OCI-LY1 (cell line): ENCODE measurements at regions not wholly inside any gene's neighbourhood (a gene's known extent, or its start where the extent isn't known, plus 50 kb on each side); places are given as distances from the start of the nearest gene placed in this dataset.

Experiments used
- H2AFZ ChIP-seq: fragments of 200-600 bp; sonication (generic), shearing (Covaris generic); 2 replicates; pipeline ENCODE4 v1.6.0; 2014; ENCODE audit warnings: antibody characterized with exemption, mild to moderate bottlenecking, low read length
- H3F3A ChIP-seq: fragments of 200-600 bp; sonication (generic), shearing (Covaris generic); 2 replicates; pipeline ENCODE4 v1.6.0; 2014; ENCODE audit warnings: mild to moderate bottlenecking, antibody characterized with exemption, low read length, moderate library complexity; ENCODE audit not compliant: insufficient read depth
- H3K27ac ChIP-seq: fragments of 200-600 bp; sonication (generic); 2 replicates; pipeline ENCODE4 v1.5.1; 2014; ENCODE audit warnings: low read length, mixed run types, mild to moderate bottlenecking, low read depth; ENCODE audit not compliant: poor library complexity, severe bottlenecking
- H3K27me3 ChIP-seq: fragments of 200-600 bp; sonication (generic); 2 replicates; pipeline ENCODE4 v1.6.0; 2014; ENCODE audit warnings: antibody characterized with exemption, mild to moderate bottlenecking, low read length, moderate library complexity; ENCODE audit not compliant: insufficient read depth
- H3K36me3 ChIP-seq: fragments of 200-600 bp; sonication (generic); 2 replicates; pipeline ENCODE4 v1.6.1; 2014; ENCODE audit warnings: mild to moderate bottlenecking, antibody characterized with exemption, low read length, moderate library complexity, mixed read lengths; ENCODE audit not compliant: insufficient read depth
- H3K4me1 ChIP-seq: fragments of 200-600 bp; sonication (generic); 2 replicates; pipeline ENCODE4 v1.5.1; 2014; ENCODE audit warnings: mild to moderate bottlenecking, low read length, moderate library complexity; ENCODE audit not compliant: insufficient read depth, severe bottlenecking
- H3K4me2 ChIP-seq: fragments of 200-600 bp; sonication (generic), shearing (Covaris generic); 2 replicates; pipeline ENCODE4 v1.6.1; 2014; ENCODE audit warnings: low read length
- H3K4me3 ChIP-seq: fragments of 200-600 bp; sonication (generic); 2 replicates; pipeline ENCODE4 v1.5.1; 2014; ENCODE audit warnings: low read length, low read depth, mild to moderate bottlenecking, mixed read lengths; ENCODE audit not compliant: poor library complexity, severe bottlenecking
- H3K79me2 ChIP-seq: fragments of 200-600 bp; shearing (Covaris generic); 2 replicates; pipeline ENCODE4 v1.6.1; 2016; ENCODE audit warnings: mixed run types, low read length, mixed read lengths; ENCODE audit not compliant: insufficient read depth
- H3K9ac ChIP-seq: fragments of 200-600 bp; sonication (generic), shearing (Covaris generic); 2 replicates; pipeline ENCODE4 v1.6.1; 2014; ENCODE audit warnings: mild to moderate bottlenecking, low read length, mixed read lengths
- H3K9me2 ChIP-seq: fragments of 200-600 bp; sonication (generic), shearing (Covaris generic); 2 replicates; pipeline ENCODE4 v1.6.1; 2014; ENCODE audit warnings: low read depth, mild to moderate bottlenecking, low read length, mixed read lengths
- H3K9me3 ChIP-seq: fragments of 200-600 bp; shearing (Covaris generic); 2 replicates; pipeline ENCODE4 v1.6.1; 2014; ENCODE audit warnings: low read length, mixed read lengths
- H4K20me1 ChIP-seq: fragments of 200-600 bp; sonication (generic), shearing (Covaris generic); 2 replicates; pipeline ENCODE4 v1.6.0; 2016; ENCODE audit warnings: mild to moderate bottlenecking, low read length; ENCODE audit not compliant: insufficient read depth
- CTCF ChIP-seq: fragments of 200-600 bp; sonication (generic), shearing (Covaris generic); IDR thresholded peaks from 2 replicates; pipeline ENCODE4 v1.5.1; 2017; ENCODE audit warnings: mild to moderate bottlenecking, antibody characterized with exemption, low read length, moderate library complexity, mixed read lengths
- EZH2 ChIP-seq: fragments of 200-600 bp; sonication (generic), shearing (Covaris generic); IDR thresholded peaks from 2 replicates; pipeline ENCODE4 v1.8.0; 2017; ENCODE audit warnings: borderline replicate concordance, mixed run types, mild to moderate bottlenecking, antibody characterized with exemption, low read length, moderate library complexity, mixed read lengths

GRCh38 chr1:60415696-60416095 lies 342.1 kb upstream of the C1orf87 start:
- no peaks in the 10 kb centered on the region for H3K36me3 ChIP-seq
- H2AFZ ChIP-seq, result no peak overlapping the region
- no peaks in the 10 kb centered on the region for H3K79me2 ChIP-seq
- H3K27me3 ChIP-seq, result no peaks in the 10 kb centered on the region
- no peaks in the 10 kb centered on the region for H3K9me2 ChIP-seq
- no peaks in the 10 kb centered on the region for H3K9me3 ChIP-seq
- no peak overlapping the region for H3K4me3 ChIP-seq
- no peak for TF ChIP-seq CTCF
- TF ChIP-seq EZH2, result no peak
- no peaks in the 10 kb centered on the region for H4K20me1 ChIP-seq
- H3K9ac ChIP-seq, result no peak overlapping the region
- H3K27ac ChIP-seq, result no peak overlapping the region
- H3F3A ChIP-seq, result no peaks in the 10 kb centered on the region
- no peaks in the 10 kb centered on the region for H3K4me1 ChIP-seq
- no peak overlapping the region for H3K4me2 ChIP-seq

GRCh38 chr1:60413091-60413490 lies 339.5 kb upstream of the C1orf87 start:
- no peaks in the 10 kb centered on the region for H3K9me2 ChIP-seq
- no peak overlapping the region for H3K9ac ChIP-seq
- H4K20me1 ChIP-seq, result no peaks in the 10 kb centered on the region
- no peak overlapping the region for H3K4me2 ChIP-seq
- TF ChIP-seq CTCF (no peak), EZH2 (no peak)
- H3F3A ChIP-seq, result no peaks in the 10 kb centered on the region
- H2AFZ ChIP-seq, result no peak overlapping the region
- no peaks in the 10 kb centered on the region for H3K36me3 ChIP-seq
- no peaks in the 10 kb centered on the region for H3K9me3 ChIP-seq
- H3K27me3 ChIP-seq, result no peaks in the 10 kb centered on the region
- H3K4me1 ChIP-seq, result no peaks in the 10 kb centered on the region
- H3K4me3 ChIP-seq, result no peak overlapping the region
- H3K79me2 ChIP-seq, result no peaks in the 10 kb centered on the region
- no peak overlapping the region for H3K27ac ChIP-seq

- Histone ChIP-seq H3K9ac (no peak overlapping the region), H3F3A (no peaks in the 10 kb centered on the region), H3K9me2 (no peaks in the 10 kb centered on the region), H3K79me2 (no peaks in the 10 kb centered on the region), H3K27me3 (no peaks in the 10 kb centered on the region), H2AFZ (no peak overlapping the region), H3K27ac (no peak overlapping the region), H4K20me1 (no peaks in the 10 kb centered on the region), H3K4me2 (no peak overlapping the region), H3K36me3 (no peaks in the 10 kb centered on the region), H3K9me3 (no peaks in the 10 kb centered on the region), H3K4me3 (no peak overlapping the region), H3K4me1 (no peaks in the 10 kb centered on the region)
- TF ChIP-seq EZH2, result no peak
- TF ChIP-seq CTCF, result no peak
These were observed 338.0 kb upstream of the C1orf87 start for GRCh38 chr1:60411591-60411990.
